CD8-positive, alpha-beta memory T cell (primary cell): ENCODE measurements at regions not wholly inside any gene's neighbourhood (a gene's known extent, or its start where the extent isn't known, plus 50 kb on each side); places are given as distances from the start of the nearest gene placed in this dataset.
"Not testable (repeated sequence)": the region's sequence is repeated elsewhere in the genome, so short reads cannot be mapped to it uniquely, and the experiment has no call there.

Experiments
- CTCF ChIA-PET: fragments of 350-600 bp; sonication (Branson Sonifier 250); formaldehyde crosslinking; loops from one replicate; lab custom pipeline; 2021; ENCODE audit warnings: antibody characterized with exemption; lab: Charles Lee
- POLR2A ChIA-PET: fragments of 350-600 bp; sonication (Branson Sonifier 250); formaldehyde crosslinking; loops from one replicate; lab custom pipeline; 2021; ENCODE audit warnings: antibody characterized with exemption; lab: Charles Lee
- DNase-seq, 5 donors: peaks; one replicate each; pipeline versions ENCODE4 v3.0.0 to v3.0.0-alpha.2; 2020 to 2022; ENCODE audit warnings: mixed read lengths in 1 of 5
- H3K27ac ChIP-seq: one replicate; pipeline ENCODE4 v1.7.0; 2013; ENCODE audit warnings: low read depth, mild to moderate bottlenecking, low read length, moderate library complexity
- H3K27me3 ChIP-seq: 2 replicates; pipeline ENCODE4 v1.7.0; 2013; ENCODE audit warnings: low read length, mild to moderate bottlenecking; ENCODE audit not compliant: insufficient read depth, poor library complexity, severe bottlenecking
- H3K36me3 ChIP-seq: 2 replicates; pipeline ENCODE4 v1.7.0; 2013; ENCODE audit warnings: mild to moderate bottlenecking, low read length, moderate library complexity; ENCODE audit not compliant: insufficient read depth
- H3K4me1 ChIP-seq: 2 replicates; pipeline ENCODE4 v1.7.0; 2013; ENCODE audit warnings: mild to moderate bottlenecking, low read length, moderate library complexity; ENCODE audit not compliant: insufficient read depth
- H3K4me3 ChIP-seq: 2 replicates; pipeline ENCODE4 v1.7.0; 2013; ENCODE audit warnings: mild to moderate bottlenecking, low read length
- H3K9me3 ChIP-seq: 2 replicates; pipeline ENCODE4 v1.7.0; 2013; ENCODE audit warnings: mild to moderate bottlenecking, low read length
- H3K27ac Mint-ChIP-seq, 8 donors: one replicate each; pipeline ENCODE4 v1.8.0; 2020 to 2021; ENCODE audit warnings: mixed read lengths in 8 of 8, mild to moderate bottlenecking in 6 of 8, inconsistent platforms in 3 of 8, moderate library complexity in 3 of 8
- H3K27me3 Mint-ChIP-seq, 2 donors: one replicate each; pipeline ENCODE4 v1.8.0; 2020 to 2021; ENCODE audit warnings: mixed read lengths in 2 of 2, mild to moderate bottlenecking in 1 of 2, moderate library complexity in 1 of 2
- H3K36me3 Mint-ChIP-seq, 3 donors: one replicate each; pipeline ENCODE4 v1.8.0; 2020 to 2021; ENCODE audit warnings: mixed read lengths in 3 of 3, inconsistent platforms in 1 of 3, mild to moderate bottlenecking in 1 of 3
- H3K4me1 Mint-ChIP-seq, 3 donors: one replicate each; pipeline ENCODE4 v1.8.0; 2020 to 2021; ENCODE audit warnings: mixed read lengths in 3 of 3, inconsistent platforms in 1 of 3, mild to moderate bottlenecking in 1 of 3
- H3K4me3 Mint-ChIP-seq, 7 donors: one replicate each; pipeline ENCODE4 v1.8.0; 2020 to 2021; ENCODE audit warnings: mixed read lengths in 7 of 7, mild to moderate bottlenecking in 6 of 7, moderate library complexity in 4 of 7, inconsistent platforms in 2 of 7
- H3K9me3 Mint-ChIP-seq, 5 donors: one replicate each; pipeline ENCODE4 v1.8.0; 2020 to 2022; ENCODE audit warnings: mixed read lengths in 5 of 5, mild to moderate bottlenecking in 3 of 5, moderate library complexity in 2 of 5, inconsistent platforms in 1 of 5

GRCh38 chr4:94135701-94136100 lies 72.0 kb upstream of the SMARCAD1 start:
- Histone ChIP-seq H3K27me3 (no peaks in the 10 kb centered on the region), H3K4me3 (no peak overlapping the region), H3K27ac (no peak overlapping the region), H3K4me1 (no peaks in the 10 kb centered on the region), H3K9me3 (no peaks in the 10 kb centered on the region), H3K36me3 (no peaks in the 10 kb centered on the region)
- CTCF ChIA-PET: no interaction called here
- no peak overlapping the region for H3K27ac Mint-ChIP-seq
- H3K9me3 Mint-ChIP-seq: peaks cover 0 to 4% (median 0%) of the 10 kb centered on the region in 5 donors
- no peak overlapping the region for H3K4me3 Mint-ChIP-seq
- no peaks in the 10 kb centered on the region for H3K4me1 Mint-ChIP-seq
- POLR2A ChIA-PET: no interaction called here
- DNase-seq: no peak
- no peaks in the 10 kb centered on the region for H3K36me3 Mint-ChIP-seq
- H3K27me3 Mint-ChIP-seq: peaks cover 4 to 10% of the 10 kb centered on the region in 2 donors

GRCh38 chr4:94139931-94140612 lies 67.6 kb upstream of the SMARCAD1 start:
- no peak overlapping the region for H3K4me3 Mint-ChIP-seq
- H3K27me3 Mint-ChIP-seq: peaks cover 2 to 4% of the 10 kb centered on the region in 2 donors
- CTCF ChIA-PET: no interaction called here

GRCh38 chr4:94141001-94141400 lies 66.7 kb upstream of the SMARCAD1 start:
- ChIA-PET POLR2A (no interaction called here), CTCF (no interaction called here)
- no peaks in the 10 kb centered on the region for H3K9me3 ChIP-seq
- Mint-ChIP-seq H3K36me3 (no peaks in the 10 kb centered on the region), H3K4me3 (no peak overlapping the region), H3K27ac (no peak overlapping the region), H3K9me3 (no peaks in the 10 kb centered on the region), H3K27me3 (peaks cover 0 to 2% of the 10 kb centered on the region in 2 donors), H3K4me1 (no peaks in the 10 kb centered on the region)
- H3K27ac ChIP-seq: no peak overlapping the region
- H3K4me3 ChIP-seq: no peak overlapping the region
- no peaks in the 10 kb centered on the region for H3K4me1 ChIP-seq
- H3K27me3 ChIP-seq: no peaks in the 10 kb centered on the region
- DNase-seq: no peak
- H3K36me3 ChIP-seq: no peaks in the 10 kb centered on the region

More at GRCh38 chr4:94139931-94140612, 67.6 kb upstream of the SMARCAD1 start:
- no peaks in the 10 kb centered on the region for H3K36me3 ChIP-seq
- no peaks in the 10 kb centered on the region for H3K9me3 ChIP-seq
- H3K27me3 ChIP-seq: no peaks in the 10 kb centered on the region
- no peak for DNase-seq
- no peak overlapping the region for H3K4me3 ChIP-seq
- no peak overlapping the region for H3K27ac ChIP-seq
- no peaks in the 10 kb centered on the region for H3K4me1 ChIP-seq
- Mint-ChIP-seq H3K36me3 (no peaks in the 10 kb centered on the region), H3K27ac (no peak overlapping the region), H3K4me1 (no peaks in the 10 kb centered on the region), H3K9me3 (no peaks in the 10 kb centered on the region)
- POLR2A ChIA-PET: no interaction called here

DNA sequence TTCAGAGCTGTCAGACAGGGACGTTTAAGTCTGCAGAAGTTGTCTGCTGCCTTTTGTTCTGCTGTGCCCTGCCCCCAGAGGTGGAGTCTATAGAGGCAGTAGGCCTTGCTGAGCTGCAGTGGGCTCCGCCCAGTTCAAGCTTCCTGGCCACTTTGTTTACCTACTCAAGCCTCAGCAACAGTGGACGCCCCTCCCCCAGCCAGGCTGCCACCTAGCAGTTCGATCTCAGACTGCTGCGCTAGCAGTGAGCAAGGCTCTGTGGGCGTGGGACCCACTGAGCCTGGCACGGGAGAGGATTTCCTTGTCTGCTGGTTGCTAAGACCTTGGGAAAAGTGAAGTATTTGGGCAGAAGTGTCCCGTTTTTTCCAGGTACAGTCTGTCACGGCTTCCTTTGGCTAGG lies 59.6 kb upstream of the SMARCAD1 start:
- peaks cover 9 to 10% of the 10 kb centered on the region in 2 donors for H3K27me3 Mint-ChIP-seq
- CTCF ChIA-PET, H3K9me3 ChIP-seq, H3K27me3 ChIP-seq, H3K4me3 ChIP-seq, H3K36me3 Mint-ChIP-seq, POLR2A ChIA-PET, H3K27ac Mint-ChIP-seq, H3K4me3 Mint-ChIP-seq, H3K9me3 Mint-ChIP-seq, DNase-seq, H3K36me3 ChIP-seq, H3K4me1 Mint-ChIP-seq, H3K27ac ChIP-seq, H3K4me1 ChIP-seq: not testable (repeated sequence)

DNA sequence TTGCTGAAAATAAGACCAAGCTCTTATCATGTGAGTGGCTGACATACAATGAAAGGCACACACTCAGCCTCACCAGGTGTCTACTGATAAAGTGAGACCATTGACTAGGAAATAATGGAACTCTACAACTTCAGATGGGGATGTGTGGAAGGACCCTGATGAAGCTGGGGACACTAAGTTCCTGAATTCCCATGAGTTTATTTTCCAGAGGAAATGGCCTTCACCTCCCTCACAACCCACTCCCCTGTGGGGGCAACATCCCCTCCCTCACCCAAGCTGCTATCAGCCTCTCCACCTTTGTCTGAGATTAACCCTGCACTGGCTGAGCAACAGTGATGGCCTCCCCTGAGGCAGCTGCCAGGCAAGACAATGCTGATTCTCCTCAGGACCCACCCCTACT lies 55.2 kb upstream of the SMARCAD1 start:
- no peaks in the 10 kb centered on the region for H3K4me1 Mint-ChIP-seq

GRCh38 chr4:94155404-94155803 lies 52.3 kb upstream of the SMARCAD1 start:
- peak overlapping the region in 1 of 7 donors; percentile 2 for H3K4me3 Mint-ChIP-seq
- H3K36me3 Mint-ChIP-seq, H3K27me3 Mint-ChIP-seq, H3K36me3 ChIP-seq, H3K4me1 ChIP-seq, H3K4me3 ChIP-seq, DNase-seq, CTCF ChIA-PET, H3K9me3 Mint-ChIP-seq, H3K27ac Mint-ChIP-seq, H3K27me3 ChIP-seq, H3K4me1 Mint-ChIP-seq, POLR2A ChIA-PET, H3K27ac ChIP-seq, H3K9me3 ChIP-seq: not testable (repeated sequence)

More for the DNA sequence above, 55.2 kb upstream of the SMARCAD1 start:
- no peak for DNase-seq
- Mint-ChIP-seq H3K36me3 (no peaks in the 10 kb centered on the region), H3K27ac (no peak overlapping the region), H3K27me3 (peaks cover 14 to 20% of the 10 kb centered on the region in 2 donors), H3K4me3 (no peak overlapping the region), H3K9me3 (peaks cover 0 to 1% (median 0%) of the 10 kb centered on the region in 5 donors)
- POLR2A ChIA-PET: no interaction called here
- Histone ChIP-seq H3K27me3 (no peaks in the 10 kb centered on the region), H3K4me3 (no peak overlapping the region), H3K9me3 (no peaks in the 10 kb centered on the region), H3K4me1 (no peaks in the 10 kb centered on the region), H3K36me3 (no peaks in the 10 kb centered on the region), H3K27ac (no peak overlapping the region)
- CTCF ChIA-PET: no interaction called here

GRCh38 chr4:94156826-94157225 lies 50.8 kb upstream of the SMARCAD1 start:
- Histone ChIP-seq H3K4me1 (no peaks in the 10 kb centered on the region), H3K27me3 (no peaks in the 10 kb centered on the region), H3K36me3 (no peaks in the 10 kb centered on the region), H3K27ac (no peak overlapping the region), H3K4me3 (no peak overlapping the region), H3K9me3 (no peaks in the 10 kb centered on the region)
- Mint-ChIP-seq H3K27ac (no peak overlapping the region), H3K27me3 (peaks cover 9% of the 10 kb centered on the region in 2 donors), H3K4me1 (peaks cover 0 to 3% (median 2%) of the 10 kb centered on the region in 3 donors), H3K4me3 (no peak overlapping the region), H3K9me3 (peaks cover 0 to 4% (median 1%) of the 10 kb centered on the region in 5 donors), H3K36me3 (no peaks in the 10 kb centered on the region)
- DNase-seq: no peak
- CTCF ChIA-PET: no interaction called here
- POLR2A ChIA-PET: no interaction called here
